HepG2 (cell line): ENCODE measurements at regions not wholly inside any gene's neighbourhood (a gene's known extent, or its start where the extent isn't known, plus 50 kb on each side); places are given as distances from the start of the nearest gene placed in this dataset.

Source experiments
- ATAC-seq: fragments of 200-7000 bp; cut with Tn5 transposase; 3 replicates; pipeline ENCODE4 v1.9.1; 2020; ENCODE audit warnings: mild to moderate bottlenecking, moderate library complexity
- BruUV-seq: library from RNA; stranded (reverse); fragments of 400-500 nt; replicated peaks from 2 replicates; lab custom pipeline; 2021; lab: Mats Ljungman, UMichigan
- CTCF ChIA-PET: fragments of 300-600 bp; formaldehyde crosslinking; extraction: SDS; loops from one replicate; lab custom pipeline; 2021; ENCODE audit warnings: low total read pairs, inconsistent platforms, low intra/inter-chr PET ratio; lab: Yijun Ruan, JAX
- POLR2A ChIA-PET: fragments of 350-600 bp; sonication (Branson Sonifier 250); formaldehyde crosslinking; loops from one replicate; lab custom pipeline; 2020; ENCODE audit warnings: antibody characterized with exemption, inconsistent platforms; lab: Yijun Ruan, JAX
- DNase-seq: peaks from one replicate; pipeline ENCODE4 v3.0.0-alpha.2; 2015; ENCODE audit warnings: low spot score
- FAIRE-seq: peaks from 3 replicates; lab custom pipeline; 2011; peaks lifted over from hg19 to GRCh38; lab: Jason Lieb, UNC
- H2AFZ ChIP-seq: one replicate; pipeline ENCODE4 v1.6.1; 2011; ENCODE audit warnings: low read length, inconsistent platforms
- H3K27ac ChIP-seq: fragments of 300-600 bp; 3 replicates; pipeline ENCODE4 v1.8.0; 2011; ENCODE audit warnings: mixed run types, mild to moderate bottlenecking, mixed read lengths, low read length, inconsistent platforms; ENCODE audit not compliant: insufficient read depth; ENCODE audit errors: extremely low read length
- H3K27me3 ChIP-seq, 2 experiments: fragments of 200-600 bp in 1 of 2; 2 replicates in 1 of 2; 3 replicates in 1 of 2; pipeline versions ENCODE4 v1.6.0 to v1.8.0; 2011; ENCODE audit warnings: low read length in 2 of 2, mild to moderate bottlenecking in 2 of 2, moderate library complexity in 2 of 2, inconsistent platforms in 1 of 2; ENCODE audit not compliant: insufficient read depth in 2 of 2, control insufficient read depth in 1 of 2
- H3K36me3 ChIP-seq, 2 experiments: fragments of 200-600 bp in 1 of 2; replicated peaks in 1 of 2; 2 replicates in 1 of 2; 3 replicates in 1 of 2; pipeline versions ENCODE4 v1.5.1 to v1.8.0; 2011; ENCODE audit warnings: low read length in 2 of 2, inconsistent platforms in 1 of 2; ENCODE audit not compliant: insufficient read depth in 2 of 2, control insufficient read depth in 1 of 2
- H3K4me1 ChIP-seq: 2 replicates; pipeline ENCODE4 v1.5.1; 2012; ENCODE audit warnings: low read length, inconsistent platforms; ENCODE audit not compliant: insufficient read depth
- H3K4me2 ChIP-seq: 2 replicates; pipeline ENCODE4 v1.6.0; 2011; ENCODE audit warnings: low read depth, low read length, inconsistent platforms
- H3K4me3 ChIP-seq, 3 experiments: fragments of 200-600 bp in 1 of 3; sonication (generic), shearing (Covaris generic) in 1 of 3; replicated peaks in 1 of 3; 2 replicates each; pipeline ENCODE4 v1.5.1; 2011 to 2016; ENCODE audit warnings: low read length in 3 of 3, inconsistent platforms in 2 of 3, low read depth in 2 of 3, mild to moderate bottlenecking in 2 of 3, control low read depth in 1 of 3, mixed read lengths in 1 of 3; ENCODE audit not compliant: insufficient read depth in 1 of 3
- H3K79me2 ChIP-seq: one replicate; pipeline ENCODE4 v1.6.1; 2011; ENCODE audit warnings: low read length, inconsistent platforms; ENCODE audit not compliant: insufficient read depth
- H3K9ac ChIP-seq: 2 replicates; pipeline ENCODE4 v1.6.0; 2011; ENCODE audit warnings: mild to moderate bottlenecking, low read depth, low read length, inconsistent platforms; ENCODE audit not compliant: insufficient read depth
- H3K9me3 ChIP-seq: 2 replicates; pipeline ENCODE4 v1.5.1; 2012; ENCODE audit warnings: mild to moderate bottlenecking, low read length
- H4K20me1 ChIP-seq: 2 replicates; pipeline ENCODE4 v1.6.0; 2011; ENCODE audit warnings: inconsistent platforms, mild to moderate bottlenecking, low read length, moderate library complexity; ENCODE audit not compliant: insufficient read depth
- ARNT2 ChIP-seq: sonication (generic); formaldehyde crosslinking; IDR thresholded peaks from 2 replicates; pipeline ENCODE4 v1.8.0; 2022; ENCODE audit warnings: mild to moderate bottlenecking, low read depth, missing genetic modification reagents, moderate library complexity
- ATF7 ChIP-seq, 2 experiments: fragments of 450-650 bp in 1 of 2; sonication (generic) in 1 of 2; formaldehyde crosslinking in 1 of 2; IDR thresholded peaks; 2 replicates each; pipeline versions ENCODE4 v1.4.0 to v1.6.1; 2016 to 2020; ENCODE audit warnings: antibody characterized with exemption in 1 of 2, mild to moderate bottlenecking in 1 of 2, missing genetic modification reagents in 1 of 2
- BATF2 ChIP-seq: sonication (generic); formaldehyde crosslinking; IDR thresholded peaks from 2 replicates; pipeline ENCODE4 v1.8.0; 2022; ENCODE audit warnings: mild to moderate bottlenecking, missing genetic modification reagents, moderate library complexity
- CREB1 ChIP-seq, 2 experiments: fragments of 450-650 bp in 1 of 2; IDR thresholded peaks; 2 replicates each; pipeline ENCODE4 v1.6.1; 2016 to 2017; ENCODE audit warnings: control low read depth in 1 of 2, mild to moderate bottlenecking in 1 of 2, missing compliant biosample characterization in 1 of 2, missing genetic modification characterization in 1 of 2
- E2F2 ChIP-seq: sonication (generic); formaldehyde crosslinking; IDR thresholded peaks from 2 replicates; pipeline ENCODE4 v1.4.0; 2020; ENCODE audit warnings: missing genetic modification reagents, borderline replicate concordance
- ISX ChIP-seq: sonication (generic); formaldehyde crosslinking; conservative IDR thresholded peaks from 2 replicates; pipeline ENCODE4 v1.5.0; 2020; ENCODE audit warnings: missing genetic modification reagents
- KAT2B ChIP-seq: fragments of 150-350 bp; IDR thresholded peaks from 2 replicates; pipeline ENCODE4 v1.6.1; 2014; ENCODE audit warnings: low read depth, low read length, borderline replicate concordance
- MAFG ChIP-seq: sonication (generic); formaldehyde crosslinking; IDR thresholded peaks from 2 replicates; pipeline ENCODE4 v1.5.1; 2020; ENCODE audit warnings: mild to moderate bottlenecking, missing genetic modification reagents
- MEIS1 ChIP-seq: sonication (generic); formaldehyde crosslinking; IDR thresholded peaks from 2 replicates; pipeline ENCODE4 v1.9.0; 2021; ENCODE audit warnings: mild to moderate bottlenecking, missing genetic modification reagents, moderate library complexity, borderline replicate concordance
- NR0B2 ChIP-seq: sonication (generic); formaldehyde crosslinking; IDR thresholded peaks from 2 replicates; pipeline ENCODE4 v1.4.0; 2020; ENCODE audit warnings: mild to moderate bottlenecking, missing genetic modification reagents
- NR1H2 ChIP-seq: sonication (generic); formaldehyde crosslinking; IDR thresholded peaks from 2 replicates; pipeline ENCODE4 v1.8.1; 2022; ENCODE audit warnings: low read depth, missing genetic modification reagents, borderline replicate concordance
- PRPF4 ChIP-seq: fragments of 200-400 bp; formaldehyde crosslinking; IDR thresholded peaks from 2 replicates; pipeline ENCODE4 v1.6.1; 2016; ENCODE audit warnings: low read length, low read depth; ENCODE audit not compliant: poor library complexity, severe bottlenecking
- XRCC5 ChIP-seq: fragments of 200-400 bp; formaldehyde crosslinking; optimal IDR thresholded peaks from 2 replicates; pipeline ENCODE3; 2017; ENCODE audit warnings: mild to moderate bottlenecking, low read length
- ZBTB8A ChIP-seq: sonication (generic); formaldehyde crosslinking; IDR thresholded peaks from 2 replicates; pipeline ENCODE4 v1.4.0; 2020; ENCODE audit warnings: mild to moderate bottlenecking, low read depth, missing genetic modification reagents, borderline replicate concordance
- ZNF160 ChIP-seq: sonication (generic); formaldehyde crosslinking; IDR thresholded peaks from 2 replicates; pipeline ENCODE4 v1.8.0; 2022; ENCODE audit warnings: mild to moderate bottlenecking, inconsistent platforms, missing genetic modification reagents
- ZNF329 ChIP-seq: sonication (generic); formaldehyde crosslinking; IDR thresholded peaks from 2 replicates; pipeline ENCODE4 v1.9.0; 2021; ENCODE audit warnings: low read depth, mild to moderate bottlenecking, missing genetic modification reagents
- ZNF367 ChIP-seq: sonication (generic); formaldehyde crosslinking; IDR thresholded peaks from 2 replicates; pipeline ENCODE4 v1.4.0; 2020; ENCODE audit warnings: missing genetic modification reagents, borderline replicate concordance
- WGBS: methylation state at CpG from one replicate; pipeline ENCODE4 v1.1.6; 2017; ENCODE audit warnings: low lambda C conversion rate; 5-methylcytosine and 5-hydroxymethylcytosine counted together
- in situ Hi-C: cut with HindIII; loops from 2 replicates; pipeline ENCODE4 v1.10.0; 2017; ENCODE audit warnings: low pct_unique_long_range_greater_than_20kb; ENCODE audit not compliant: extremely low pct_ligation_motif_present
- intact Hi-C: fragments of 100-400 bp; cut with micrococcal nuclease; formaldehyde crosslinking; loops from one replicate; pipeline ENCODE4 v1.10.0; 2022; ENCODE audit not compliant: unreplicated experiment

GRCh38 chr10:106370751-106371150 is 793.8 kb downstream of the SORCS1 start:
- ATAC-seq (no peak), DNase-seq (no peak), FAIRE-seq (no peak)
- H4K20me1 ChIP-seq, result no peaks in the 10 kb centered on the region
- ChIA-PET CTCF (no interaction called here), POLR2A (no interaction called here)
- no peaks in the 10 kb centered on the region for H3K79me2 ChIP-seq
- H3K9me3 ChIP-seq, result peaks cover 77% of the 10 kb centered on the region
- H3K9ac ChIP-seq, result no peak overlapping the region
- H3K36me3 ChIP-seq, result no peaks in the 10 kb centered on the region
- intact Hi-C loops (no loop called here), in situ Hi-C loops (no loop called here)
- no peaks in the 10 kb centered on the region for H3K27me3 ChIP-seq
- no TSS peak for BruUV-seq
- H3K27ac ChIP-seq, result no peak overlapping the region
- H3K4me1 ChIP-seq, result no peaks in the 10 kb centered on the region
- TF ChIP-seq ZBTB8A (CRISPR knock-in tag), result no peak
- no peak for TF ChIP-seq NR1H2 (CRISPR knock-in tag)
- peak; percentile 92 for TF ChIP-seq CREB1 (IDR thresholded peaks at IDR 0.05)
- TF ChIP-seq CREB1 (CRISPR knock-in tag; IDR thresholded peaks at IDR 0.05), result no peak
- TF ChIP-seq ZNF329, result no peak
- TF ChIP-seq MEIS1, result no peak
- no peak for TF ChIP-seq NR0B2 (CRISPR knock-in tag)
- TF ChIP-seq ARNT2, result no peak
- no peak for TF ChIP-seq PRPF4
- TF ChIP-seq BATF2, result no peak
- TF ChIP-seq ISX (CRISPR knock-in tag), result no peak
- TF ChIP-seq MAFG (CRISPR knock-in tag), result no peak
- TF ChIP-seq XRCC5, result no peak
- no peak for TF ChIP-seq ZNF160 (CRISPR knock-in tag)
- TF ChIP-seq ATF7 (IDR thresholded peaks at IDR 0.05), result peak; percentile 94
- TF ChIP-seq ATF7 (CRISPR knock-in tag; IDR thresholded peaks at IDR 0.05), result no peak
- TF ChIP-seq E2F2, result no peak
- no peak for TF ChIP-seq ZNF367 (CRISPR knock-in tag)
- no peak for TF ChIP-seq KAT2B
- H3K4me3 ChIP-seq, result no peak overlapping the region
- no peak overlapping the region for H3K4me2 ChIP-seq
- no peak overlapping the region for H2AFZ ChIP-seq
- 32% methylated on average over 6 of the region's 6 CpGs for WGBS
